Bronchial epithelial cell (primary cell): ENCODE measurements at regions not wholly inside any gene's neighbourhood (a gene's known extent, or its start where the extent isn't known, plus 50 kb on each side); places are given as distances from the start of the nearest gene placed in this dataset.

Experiments
- DNase-seq: peaks from one replicate; pipeline ENCODE4 v3.0.0-alpha.2; 2010; ENCODE audit warnings: low read depth
- FAIRE-seq: peaks from 2 replicates; lab custom pipeline; 2011; peaks lifted over from hg19 to GRCh38; lab: Jason Lieb, UNC
- H3K27me3 ChIP-seq: 2 replicates; pipeline ENCODE4 v1.5.1; 2011; ENCODE audit warnings: low read length; ENCODE audit not compliant: control insufficient read depth, insufficient read depth
- H3K36me3 ChIP-seq: 2 replicates; pipeline ENCODE4 v1.5.1; 2011; ENCODE audit warnings: low read length; ENCODE audit not compliant: control insufficient read depth, insufficient read depth
- H3K4me3 ChIP-seq: 2 replicates; pipeline ENCODE4 v1.5.1; 2011; ENCODE audit warnings: mild to moderate bottlenecking, low read depth, low read length, control low read depth
- TF ChIP-seq, protein P1 (sequence below): IDR thresholded peaks from 2 replicates; pipeline ENCODE4 v1.5.1; 2011; ENCODE audit warnings: mild to moderate bottlenecking, moderate library complexity, low read length, control low read depth, inconsistent platforms; ENCODE audit not compliant: insufficient read depth, severe bottlenecking

DNA sequence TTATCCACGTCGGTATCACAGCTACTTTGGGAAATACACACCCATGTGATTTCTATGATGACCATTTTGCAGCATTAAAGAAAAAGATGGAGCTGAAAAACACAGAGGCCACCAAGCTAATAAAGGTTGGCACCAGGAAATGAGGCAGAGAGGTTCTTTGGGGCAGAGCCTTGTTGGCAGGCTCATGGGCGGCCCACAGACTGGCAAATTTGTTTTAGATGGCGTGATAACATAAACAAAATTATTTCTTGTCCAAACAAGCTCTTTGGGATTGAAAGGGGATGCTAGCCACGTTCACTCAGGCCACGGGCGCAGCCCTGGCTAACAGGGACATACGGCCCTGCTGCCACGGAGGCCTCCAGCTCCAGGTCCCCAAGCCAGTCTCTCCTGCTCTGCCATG, 135.9 kb upstream of the ZMIZ1 start:
- FAIRE-seq, result no peak
- TF ChIP-seq, protein P1, sequence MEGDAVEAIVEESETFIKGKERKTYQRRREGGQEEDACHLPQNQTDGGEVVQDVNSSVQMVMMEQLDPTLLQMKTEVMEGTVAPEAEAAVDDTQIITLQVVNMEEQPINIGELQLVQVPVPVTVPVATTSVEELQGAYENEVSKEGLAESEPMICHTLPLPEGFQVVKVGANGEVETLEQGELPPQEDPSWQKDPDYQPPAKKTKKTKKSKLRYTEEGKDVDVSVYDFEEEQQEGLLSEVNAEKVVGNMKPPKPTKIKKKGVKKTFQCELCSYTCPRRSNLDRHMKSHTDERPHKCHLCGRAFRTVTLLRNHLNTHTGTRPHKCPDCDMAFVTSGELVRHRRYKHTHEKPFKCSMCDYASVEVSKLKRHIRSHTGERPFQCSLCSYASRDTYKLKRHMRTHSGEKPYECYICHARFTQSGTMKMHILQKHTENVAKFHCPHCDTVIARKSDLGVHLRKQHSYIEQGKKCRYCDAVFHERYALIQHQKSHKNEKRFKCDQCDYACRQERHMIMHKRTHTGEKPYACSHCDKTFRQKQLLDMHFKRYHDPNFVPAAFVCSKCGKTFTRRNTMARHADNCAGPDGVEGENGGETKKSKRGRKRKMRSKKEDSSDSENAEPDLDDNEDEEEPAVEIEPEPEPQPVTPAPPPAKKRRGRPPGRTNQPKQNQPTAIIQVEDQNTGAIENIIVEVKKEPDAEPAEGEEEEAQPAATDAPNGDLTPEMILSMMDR, result no peak

DNA sequence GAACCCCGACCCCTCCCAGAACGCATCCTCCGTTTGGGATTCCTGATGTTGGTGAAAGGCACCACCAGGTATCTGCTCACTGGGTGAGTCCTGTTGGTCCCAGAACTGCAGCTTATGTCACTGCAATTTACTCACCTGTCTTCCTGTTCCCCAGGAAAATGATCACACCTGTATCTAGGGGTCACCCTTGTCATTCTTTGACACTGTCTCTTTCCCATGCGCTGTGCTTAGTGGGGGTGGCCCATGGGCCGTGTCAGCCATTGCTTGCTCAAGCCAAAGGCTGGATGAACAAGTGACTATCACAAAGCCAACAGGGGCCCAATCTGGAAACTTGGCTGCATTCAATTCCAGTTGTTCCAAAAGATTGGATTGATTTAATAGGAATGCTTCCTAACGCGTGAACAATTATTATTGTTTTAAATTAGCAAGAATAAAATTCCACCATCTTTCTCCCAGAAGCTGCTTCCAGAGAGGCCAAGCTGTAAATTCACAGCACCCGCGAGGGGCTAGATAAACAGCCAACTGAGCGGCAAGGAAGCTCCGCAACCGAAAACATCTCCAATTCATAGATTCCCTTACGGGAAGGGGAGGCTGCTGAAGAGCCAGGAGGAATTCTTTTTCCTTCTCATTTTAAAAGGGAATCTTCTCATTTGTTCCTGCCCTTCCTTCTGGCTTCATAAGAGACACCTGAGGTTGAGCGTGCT, 134.8 kb upstream of the ZMIZ1 start:
- H3K36me3 ChIP-seq, result no peaks in the 10 kb centered on the region
- H3K4me3 ChIP-seq, result no peak overlapping the region
- no peak for DNase-seq
- no peak for FAIRE-seq
- peaks cover 4% of the 10 kb centered on the region for H3K27me3 ChIP-seq
- TF ChIP-seq, protein P1, result no peak

More for the DNA sequence above, 135.9 kb upstream of the ZMIZ1 start:
- Histone ChIP-seq H3K4me3 (no peak overlapping the region), H3K27me3 (peaks cover 4% of the 10 kb centered on the region), H3K36me3 (no peaks in the 10 kb centered on the region)
- DNase-seq, result no peak

GRCh38 chr10:78934532-78934898, 134.3 kb upstream of the ZMIZ1 start:
- Histone ChIP-seq H3K27me3 (peaks cover 4% of the 10 kb centered on the region), H3K36me3 (no peaks in the 10 kb centered on the region), H3K4me3 (no peak overlapping the region)
- TF ChIP-seq, protein P1, result no peak
- FAIRE-seq (peak; percentile 18), DNase-seq (no peak)

- DNase-seq (no peak), FAIRE-seq (peak; percentile 13)
- TF ChIP-seq, protein P1, result no peak
- H3K36me3 ChIP-seq, result no peaks in the 10 kb centered on the region
- H3K27me3 ChIP-seq, result peaks cover 4% of the 10 kb centered on the region
- H3K4me3 ChIP-seq, result no peak overlapping the region
Observed at GRCh38 chr10:78934994-78935602, 133.7 kb upstream of the ZMIZ1 start.

DNA sequence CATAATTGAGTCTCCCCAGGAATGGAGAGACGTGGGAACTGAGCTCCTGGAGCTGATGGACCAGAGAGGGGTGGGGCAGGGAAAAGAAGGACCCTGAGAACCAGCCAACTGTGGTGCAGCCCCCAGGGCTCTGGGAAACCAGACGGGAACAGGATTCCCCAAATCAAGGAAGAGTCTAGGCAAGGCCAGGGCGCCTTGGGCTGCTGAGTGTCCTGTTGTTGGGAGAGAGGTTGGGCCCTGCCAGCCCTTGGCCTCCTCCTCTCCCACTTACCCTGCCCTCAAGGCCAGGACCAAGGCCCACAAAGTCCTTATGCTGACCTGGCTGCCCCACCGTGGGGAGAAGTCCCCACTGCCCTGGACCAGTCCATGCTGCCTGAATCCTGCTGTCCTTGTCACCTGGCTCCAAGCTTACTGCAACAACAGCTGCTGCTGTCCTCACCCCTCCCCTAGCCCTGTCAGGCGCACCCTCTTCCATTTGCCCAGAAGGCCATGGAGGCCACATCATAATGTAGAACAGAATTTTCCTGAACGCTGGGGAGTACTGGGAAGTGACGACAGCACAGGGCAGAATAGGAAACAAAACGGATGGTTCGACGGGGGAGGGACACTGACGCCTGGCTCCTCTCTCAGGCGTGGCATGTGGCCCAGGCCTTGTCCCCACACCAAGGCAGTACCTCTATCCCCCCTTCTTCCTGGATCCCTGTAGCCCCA, 132.9 kb upstream of the ZMIZ1 start:
- DNase-seq, result no peak
- H3K36me3 ChIP-seq, result no peaks in the 10 kb centered on the region
- FAIRE-seq, result no peak
- TF ChIP-seq, protein P1, result no peak
- no peak overlapping the region for H3K4me3 ChIP-seq
- H3K27me3 ChIP-seq, result peaks cover 4% of the 10 kb centered on the region
